CD4-positive, alpha-beta T cell treated with Interferon alpha-2 for 1 hour (primary cell): ENCODE measurements at regions not wholly inside any gene's neighbourhood (a gene's known extent, or its start where the extent isn't known, plus 50 kb on each side); places are given as distances from the start of the nearest gene placed in this dataset.

Source experiments
- DNase-seq, 2 donors: peaks; one replicate each; pipeline ENCODE4 v3.0.0-alpha.2; 2020 to 2022

GRCh38 chrX:110847334-110847733 lies 51.7 kb upstream of the CHRDL1 start:
- peak in 1 of 2 donors; percentile 51 for DNase-seq

GRCh38 chrX:110846071-110846470 lies 50.5 kb upstream of the CHRDL1 start:
- no peak for DNase-seq
